DND-41 (cell line): ENCODE measurements at regions not wholly inside any gene's neighbourhood (a gene's known extent, or its start where the extent isn't known, plus 50 kb on each side); places are given as distances from the start of the nearest gene placed in this dataset.

Source experiments
- CTCF ChIP-seq: IDR thresholded peaks from 2 replicates; pipeline ENCODE4 v1.5.1; 2012; ENCODE audit warnings: borderline replicate concordance, low read length, moderate library complexity, mild to moderate bottlenecking; ENCODE audit not compliant: poor library complexity, severe bottlenecking; ENCODE audit errors: extremely low read depth
- EZH2 ChIP-seq: IDR thresholded peaks from 3 replicates; pipeline ENCODE4 v1.6.1; 2012; ENCODE audit warnings: borderline replicate concordance, low read depth, mild to moderate bottlenecking, moderate library complexity, low read length, inconsistent platforms; ENCODE audit not compliant: severe bottlenecking

GRCh38 chr12:68529466-68529865, 81.2 kb upstream of the RAP1B start:
- no peak for TF ChIP-seq CTCF
- no peak for TF ChIP-seq EZH2
